NCI-H345 (cell line): ENCODE measurements at regions not wholly inside any gene's neighbourhood (a gene's known extent, or its start where the extent isn't known, plus 50 kb on each side); places are given as distances from the start of the nearest gene placed in this dataset.

Source experiments
- DNase-seq: peaks from one replicate; lab custom pipeline; 2025; lab: John Stamatoyannopoulos, UW

- DNase-seq, result no peak
These were observed 700.9 kb downstream of the BCL11B start for GRCh38 chr14:98571104-98571503.

GRCh38 chr14:98573082-98573481 is 698.9 kb downstream of the BCL11B start:
- DNase-seq, result no peak

GRCh38 chr14:98576463-98576862 is 695.5 kb downstream of the BCL11B start:
- DNase-seq, result no peak

GRCh38 chr14:98578204-98578603 is 693.8 kb downstream of the BCL11B start:
- no peak for DNase-seq

- DNase-seq, result no peak
These were observed 692.9 kb downstream of the BCL11B start for GRCh38 chr14:98579140-98579539.

- DNase-seq, result no peak
These were observed 691.8 kb downstream of the BCL11B start for GRCh38 chr14:98580131-98580678.

GRCh38 chr14:98582276-98582675 is 689.7 kb downstream of the BCL11B start:
- DNase-seq, result peak; percentile 8

- no peak for DNase-seq
These were observed 680.8 kb downstream of the BCL11B start for GRCh38 chr14:98591161-98591560.

GRCh38 chr14:98592611-98593170 is 679.3 kb downstream of the BCL11B start:
- no peak for DNase-seq

GRCh38 chr14:98593361-98593761 is 678.6 kb downstream of the BCL11B start:
- DNase-seq, result no peak

GRCh38 chr14:98594156-98594555 is 677.8 kb downstream of the BCL11B start:
- no peak for DNase-seq

GRCh38 chr14:98598576-98598975 is 673.4 kb downstream of the BCL11B start:
- no peak for DNase-seq

GRCh38 chr14:98599082-98599481 is 672.9 kb downstream of the BCL11B start:
- peak; percentile 3 for DNase-seq

- DNase-seq, result no peak
These were observed 669.0 kb downstream of the BCL11B start for GRCh38 chr14:98602983-98603382.

- no peak for DNase-seq
These were observed 667.0 kb downstream of the BCL11B start for GRCh38 chr14:98605043-98605442.

GRCh38 chr14:98606041-98606640 is 665.9 kb downstream of the BCL11B start:
- no peak for DNase-seq

- no peak for DNase-seq
These were observed 665.2 kb downstream of the BCL11B start for GRCh38 chr14:98606816-98607215.

GRCh38 chr14:98607341-98607910 is 664.6 kb downstream of the BCL11B start:
- DNase-seq, result no peak

GRCh38 chr14:98608071-98609060 is 663.6 kb downstream of the BCL11B start:
- no peak for DNase-seq

- no peak for DNase-seq
These were observed 659.4 kb downstream of the BCL11B start for GRCh38 chr14:98612434-98613200.

GRCh38 chr14:98614741-98615140 is 657.3 kb downstream of the BCL11B start:
- no peak for DNase-seq
